Right lung (tissue), 2 donors: ENCODE measurements at regions not wholly inside any gene's neighbourhood (a gene's known extent, or its start where the extent isn't known, plus 50 kb on each side); places are given as distances from the start of the nearest gene placed in this dataset.

ENCODE experiments used
- DNase-seq, 2 donors: peaks; one replicate each; pipeline ENCODE4 v3.0.0-alpha.2; 2013

- DNase-seq: no peak
Measured at GRCh38 chr1:214205053-214205452, 75.9 kb upstream of the SMYD2 start.

DNA sequence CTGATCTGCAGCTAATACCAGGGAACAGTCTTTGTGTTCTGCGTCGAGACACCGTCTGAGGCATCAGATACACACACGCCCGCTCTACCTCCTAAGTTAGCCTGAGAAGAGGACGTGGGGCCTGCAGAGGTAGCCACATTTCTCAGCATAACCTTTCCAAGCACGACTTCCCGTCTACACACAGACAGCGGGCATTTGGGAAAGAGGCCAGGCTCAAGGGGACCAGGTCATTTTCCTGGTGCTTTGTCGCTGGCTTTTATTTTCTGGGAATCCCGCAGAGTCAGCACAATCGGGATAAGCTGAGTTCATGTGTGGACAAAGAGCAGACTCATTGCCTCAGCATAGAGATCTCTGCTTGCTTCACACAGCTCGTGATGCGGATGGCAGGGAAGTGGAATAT, 72.5 kb upstream of the SMYD2 start:
- DNase-seq: no peak

DNA sequence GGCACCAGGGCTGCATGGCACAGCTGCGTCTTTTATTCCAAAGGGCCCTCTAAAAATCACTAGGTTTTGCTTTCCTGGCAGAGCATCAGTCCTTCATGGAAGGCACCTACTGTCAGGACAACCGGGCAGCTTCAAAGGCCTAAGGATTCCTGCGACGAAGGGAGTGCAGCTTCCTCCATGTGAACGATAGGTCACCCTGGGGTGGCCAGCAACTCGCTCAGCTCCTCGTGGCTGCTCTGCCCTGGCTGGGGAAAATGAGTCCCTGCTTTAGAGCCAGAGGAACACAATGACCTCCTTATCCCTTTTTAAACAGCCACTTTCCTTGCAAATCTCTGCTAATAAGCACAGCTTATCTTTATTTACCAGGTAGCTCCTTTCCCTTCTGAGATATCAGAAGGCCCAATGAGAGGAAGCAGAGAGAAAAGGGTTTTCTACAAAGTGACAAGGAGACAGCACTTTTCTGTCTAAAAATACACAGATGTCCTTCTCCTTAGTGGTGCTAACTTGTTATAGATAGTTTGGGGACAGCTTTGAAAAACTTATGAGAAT, 71.6 kb upstream of the SMYD2 start:
- no peak for DNase-seq

- DNase-seq: no peak
Measured at GRCh38 chr1:214213136-214213535, 67.8 kb upstream of the SMYD2 start.

DNA sequence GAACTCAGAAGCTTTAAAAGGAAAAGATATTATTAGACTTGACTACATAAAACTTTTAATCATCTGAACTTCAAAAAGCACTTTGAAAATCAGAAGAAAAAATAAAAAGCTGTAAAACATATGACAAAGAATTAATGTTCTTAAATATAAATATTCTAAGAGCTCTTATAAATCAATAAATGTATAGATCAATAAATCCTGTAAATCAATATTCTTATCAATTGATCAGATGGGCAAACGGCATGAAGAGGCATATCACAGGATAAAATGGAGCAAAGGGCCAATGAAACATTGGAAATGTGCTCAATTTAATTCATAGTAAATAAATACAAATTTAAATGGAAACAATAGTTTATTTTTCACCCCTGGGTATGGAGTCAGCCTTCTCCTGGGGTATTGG, 66.1 kb upstream of the SMYD2 start:
- no peak for DNase-seq

- no peak for DNase-seq
Measured at GRCh38 chr1:214215583-214215982, 65.4 kb upstream of the SMYD2 start.

GRCh38 chr1:214216021-214216420, 64.9 kb upstream of the SMYD2 start:
- no peak for DNase-seq

- no peak for DNase-seq
Measured at GRCh38 chr1:214216779-214217178, 64.2 kb upstream of the SMYD2 start.

- no peak for DNase-seq
Measured at GRCh38 chr1:214219902-214220301, 61.1 kb upstream of the SMYD2 start.

DNA sequence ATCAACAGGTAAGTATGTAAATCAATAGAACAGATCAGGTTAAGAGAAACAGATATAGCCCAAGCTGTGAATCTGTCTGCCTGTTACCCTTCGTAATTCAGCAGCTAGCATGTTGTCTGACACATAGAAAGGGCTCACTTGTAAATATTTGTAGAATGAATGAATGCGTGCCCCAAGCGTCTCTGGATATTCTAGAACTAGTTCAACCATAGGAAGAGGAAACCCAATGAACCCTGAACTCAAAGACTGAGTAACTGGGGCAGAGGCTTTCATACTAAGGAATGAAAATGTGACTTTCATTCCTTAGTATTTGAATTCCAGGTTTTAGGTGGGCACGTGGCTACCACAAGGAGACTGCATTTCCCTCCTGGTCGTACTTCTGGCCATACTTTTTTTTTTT, 60.1 kb upstream of the SMYD2 start:
- no peak for DNase-seq

GRCh38 chr1:214224611-214225354, 56.2 kb upstream of the SMYD2 start:
- DNase-seq: peak; percentile 10 to 21

DNA sequence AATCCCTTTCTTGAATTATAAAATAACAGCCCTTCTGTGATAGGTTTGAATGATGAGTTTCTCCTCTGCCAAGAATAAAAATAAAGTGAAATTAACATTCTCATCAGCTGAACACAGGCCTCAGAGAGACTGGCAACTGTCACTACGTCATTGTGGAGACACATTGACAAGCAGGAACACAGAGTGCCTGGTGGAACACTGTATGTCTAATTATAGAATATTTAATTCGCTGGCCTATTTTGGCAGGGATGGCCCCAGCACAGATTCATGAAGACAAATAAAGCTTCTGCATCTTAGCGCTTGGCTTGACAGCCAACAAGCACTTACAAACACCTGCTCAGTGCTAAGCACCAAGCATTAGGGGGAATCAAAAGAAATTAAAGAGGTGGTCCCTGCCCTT, 52.0 kb upstream of the SMYD2 start:
- DNase-seq: no peak

DNA sequence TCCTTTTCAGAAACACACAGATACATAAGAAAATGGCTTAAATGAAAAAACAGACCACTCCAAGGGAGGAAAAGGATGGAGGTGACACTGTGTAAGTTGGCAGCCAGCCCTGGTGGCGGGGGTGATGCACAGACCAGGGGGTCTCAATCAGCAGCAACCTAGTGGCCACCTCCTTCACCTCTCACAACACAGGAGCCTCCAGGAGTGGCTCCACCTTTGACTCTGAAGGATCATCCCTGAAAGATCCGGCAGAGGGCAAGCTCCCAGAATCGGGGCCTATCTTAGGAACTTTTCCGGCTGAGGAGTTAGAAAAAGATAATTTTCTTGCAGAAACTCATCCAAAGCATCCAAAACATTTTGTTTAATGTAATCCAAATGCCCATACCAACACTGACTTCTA, 51.2 kb upstream of the SMYD2 start:
- no peak for DNase-seq
